ENCODE measurements at regions not wholly inside any gene's neighbourhood (a gene's known extent, or its start where the extent isn't known, plus 50 kb on each side); places are given as distances from the start of the nearest gene placed in this dataset.

- Histone ChIP-seq H3K79me2 (ENCODE audit: insufficient read depth, low read length) (no peaks in the 10 kb centered on the region), H2BK15ac (ENCODE audit: low read depth, low read length) (no peak overlapping the region), H4K5ac (ENCODE audit: insufficient read length, low read depth, low read length) (no peak overlapping the region), H4K8ac (replicated peaks; ENCODE audit: insufficient read length, low read depth, low read length) (no peak overlapping the region), H4K91ac (ENCODE audit: insufficient read length, low read depth, low read length) (no peak overlapping the region), H3K27me3 (ENCODE audit: insufficient read depth, low read length) (no peaks in the 10 kb centered on the region), H3K4ac (ENCODE audit: low read depth, low read length) (no peak overlapping the region), H3K14ac (ENCODE audit: insufficient read depth, low read length) (no peak overlapping the region), H2AK5ac (ENCODE audit: insufficient read length, low read length) (no peak overlapping the region), H3K9ac (ENCODE audit: extremely low read depth, insufficient read length, low read length) (no peak overlapping the region), H2BK120ac (ENCODE audit: low read depth, low read length, poor library complexity, severe bottlenecking) (no peak overlapping the region), H3K23me2 (ENCODE audit: insufficient read length, low read depth, low read length, poor library complexity, severe bottlenecking) (no peaks in the 10 kb centered on the region), H3K56ac (ENCODE audit: insufficient read length, low read depth, low read length) (no peak overlapping the region), H2BK5ac (ENCODE audit: insufficient read length, low read length) (no peak overlapping the region), H3K79me1 (ENCODE audit: insufficient read depth, low read depth, low read length, poor library complexity, severe bottlenecking) (no peaks in the 10 kb centered on the region), H2BK12ac (ENCODE audit: insufficient read length, low read depth, low read length) (no peak overlapping the region), H3T11ph (ENCODE audit: low read length) (no peak overlapping the region), H3K9me3 (ENCODE audit: control insufficient read depth, low read depth, low read length) (no peaks in the 10 kb centered on the region), H3K4me2 (ENCODE audit: insufficient read depth, insufficient read length, low read length) (no peak overlapping the region), H3K4me1 (ENCODE audit: insufficient read depth, low read length) (no peaks in the 10 kb centered on the region), H2AFZ (ENCODE audit: low read length) (no peak overlapping the region), H3K18ac (ENCODE audit: insufficient read length, low read depth, low read length) (no peak overlapping the region), H3K27ac (ENCODE audit: insufficient read length, low read depth, low read length) (no peak overlapping the region), H4K20me1 (ENCODE audit: control insufficient read depth, insufficient read depth, insufficient read length) (no peaks in the 10 kb centered on the region), H2BK20ac (ENCODE audit: low read depth, low read length, poor library complexity, severe bottlenecking) (no peak overlapping the region), H3K23ac (ENCODE audit: insufficient read length, low read depth, low read length) (no peak overlapping the region)
- no CpG with 5 or more reads among the region's 3 CpGs for WGBS (ENCODE audit: extremely low coverage, insufficient read length, low lambda C conversion rate)
- DNase-seq: no peak
- Mint-ChIP-seq H3K4me1 (no peaks in the 10 kb centered on the region), H3K27me3 (ENCODE audit: low read depth) (no peaks in the 10 kb centered on the region), H3K9me3 (peaks cover 20% of the 10 kb centered on the region in 2 experiments), H3K4me3 (no peak overlapping the region), H3K27ac (no peak overlapping the region), H3K36me3 (ENCODE audit: insufficient read depth in 1 of 3, low read depth in 3 of 3) (peaks cover 3 to 22% (median 7%) of the 10 kb centered on the region in 3 experiments)
- TF ChIP-seq, protein P1, sequence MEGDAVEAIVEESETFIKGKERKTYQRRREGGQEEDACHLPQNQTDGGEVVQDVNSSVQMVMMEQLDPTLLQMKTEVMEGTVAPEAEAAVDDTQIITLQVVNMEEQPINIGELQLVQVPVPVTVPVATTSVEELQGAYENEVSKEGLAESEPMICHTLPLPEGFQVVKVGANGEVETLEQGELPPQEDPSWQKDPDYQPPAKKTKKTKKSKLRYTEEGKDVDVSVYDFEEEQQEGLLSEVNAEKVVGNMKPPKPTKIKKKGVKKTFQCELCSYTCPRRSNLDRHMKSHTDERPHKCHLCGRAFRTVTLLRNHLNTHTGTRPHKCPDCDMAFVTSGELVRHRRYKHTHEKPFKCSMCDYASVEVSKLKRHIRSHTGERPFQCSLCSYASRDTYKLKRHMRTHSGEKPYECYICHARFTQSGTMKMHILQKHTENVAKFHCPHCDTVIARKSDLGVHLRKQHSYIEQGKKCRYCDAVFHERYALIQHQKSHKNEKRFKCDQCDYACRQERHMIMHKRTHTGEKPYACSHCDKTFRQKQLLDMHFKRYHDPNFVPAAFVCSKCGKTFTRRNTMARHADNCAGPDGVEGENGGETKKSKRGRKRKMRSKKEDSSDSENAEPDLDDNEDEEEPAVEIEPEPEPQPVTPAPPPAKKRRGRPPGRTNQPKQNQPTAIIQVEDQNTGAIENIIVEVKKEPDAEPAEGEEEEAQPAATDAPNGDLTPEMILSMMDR (conservative IDR thresholded peaks at IDR 0.05): no peak
Observed at GRCh38 chr9:22256381-22256780, 190.2 kb upstream of the DMRTA1 start.

Measured in H9 (cell line).